ENCODE measurements at regions not wholly inside any gene's neighbourhood (a gene's known extent, or its start where the extent isn't known, plus 50 kb on each side); places are given as distances from the start of the nearest gene placed in this dataset.

DNA sequence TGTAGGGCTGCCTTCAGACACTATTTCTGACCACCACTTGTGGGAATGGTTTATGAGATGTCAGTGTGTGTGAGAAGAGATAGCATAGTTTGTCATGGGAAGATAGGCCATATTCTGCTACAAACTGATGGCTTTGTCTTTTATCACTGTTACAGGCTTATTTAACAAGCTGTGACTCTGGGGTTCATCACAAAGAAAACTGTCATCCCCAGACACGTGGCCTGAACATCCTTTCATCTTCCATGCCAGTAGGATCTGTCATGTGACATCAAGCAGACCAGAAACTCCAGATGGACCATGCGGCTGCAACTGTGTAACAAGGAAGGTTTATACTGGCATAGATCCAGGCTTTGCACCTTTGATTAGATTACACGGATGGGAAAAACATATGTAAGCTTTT is 128.6 kb upstream of the KCNH7 start:
- H3K4me1 Mint-ChIP-seq (ENCODE audit: low read depth), result no peaks in the 10 kb centered on the region
- H3K36me3 Mint-ChIP-seq (ENCODE audit: low read depth), result no peaks in the 10 kb centered on the region
- H3K27ac Mint-ChIP-seq, result no peak overlapping the region
- H3K4me3 Mint-ChIP-seq, result no peak overlapping the region
- no peaks in the 10 kb centered on the region for H3K27me3 Mint-ChIP-seq (ENCODE audit: insufficient read depth)
- intact Hi-C loops (cut with micrococcal nuclease), result no loop called here
- no peaks in the 10 kb centered on the region for H3K9me3 Mint-ChIP-seq
- no peak for DNase-seq (ENCODE audit: low spot score)

DNA sequence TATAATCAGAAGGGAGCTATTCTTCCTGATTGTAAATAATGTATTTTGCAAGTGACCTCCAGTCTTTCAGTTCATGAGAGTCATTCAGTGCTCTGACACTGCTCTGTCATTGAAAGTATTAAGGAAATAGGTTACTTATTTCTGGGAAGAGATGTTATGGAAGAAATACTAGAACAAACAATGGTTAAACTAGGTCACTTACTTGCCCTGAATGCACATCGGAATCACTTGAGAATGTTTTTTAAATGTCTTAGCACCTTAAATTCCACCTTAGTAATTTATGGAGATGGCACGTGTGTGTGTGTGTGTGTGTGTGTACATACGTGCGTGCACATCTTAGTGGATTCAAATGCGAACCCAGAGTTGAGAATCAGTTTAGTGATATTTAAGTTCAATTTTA is 126.6 kb upstream of the KCNH7 start:
- no peaks in the 10 kb centered on the region for H3K4me1 Mint-ChIP-seq (ENCODE audit: low read depth)
- H3K27ac Mint-ChIP-seq, result no peak overlapping the region
- no peak for DNase-seq (ENCODE audit: low spot score)
- H3K27me3 Mint-ChIP-seq (ENCODE audit: insufficient read depth), result no peaks in the 10 kb centered on the region
- intact Hi-C loops (cut with micrococcal nuclease), result no loop called here
- no peaks in the 10 kb centered on the region for H3K36me3 Mint-ChIP-seq (ENCODE audit: low read depth)
- peaks cover 3% of the 10 kb centered on the region for H3K9me3 Mint-ChIP-seq
- H3K4me3 Mint-ChIP-seq, result no peak overlapping the region

DNA sequence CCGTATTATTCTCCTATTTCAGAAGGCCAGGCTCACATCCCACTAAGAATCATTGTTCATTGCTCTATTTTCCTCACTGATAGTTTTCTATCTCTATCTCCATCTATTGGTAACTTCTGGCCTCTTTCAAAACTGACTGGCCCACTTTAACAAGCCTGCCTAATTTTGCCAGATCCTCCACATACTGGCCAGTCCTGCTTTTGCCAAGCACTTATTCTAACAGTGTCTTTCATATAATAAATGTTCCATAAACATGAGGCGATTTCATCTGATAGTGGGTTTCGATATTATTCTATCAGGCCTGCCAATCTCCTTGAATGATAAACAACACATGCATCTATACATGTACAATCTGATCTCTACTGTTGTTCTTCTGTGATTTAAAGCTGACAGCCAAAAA is 125.9 kb upstream of the KCNH7 start:
- H3K9me3 Mint-ChIP-seq, result peaks cover 3% of the 10 kb centered on the region
- intact Hi-C loops (cut with micrococcal nuclease), result no loop called here
- no peak for DNase-seq (ENCODE audit: low spot score)
- H3K4me3 Mint-ChIP-seq, result no peak overlapping the region
- H3K27ac Mint-ChIP-seq, result no peak overlapping the region
- H3K27me3 Mint-ChIP-seq (ENCODE audit: insufficient read depth), result no peaks in the 10 kb centered on the region
- no peaks in the 10 kb centered on the region for H3K4me1 Mint-ChIP-seq (ENCODE audit: low read depth)
- H3K36me3 Mint-ChIP-seq (ENCODE audit: low read depth), result no peaks in the 10 kb centered on the region

DNA sequence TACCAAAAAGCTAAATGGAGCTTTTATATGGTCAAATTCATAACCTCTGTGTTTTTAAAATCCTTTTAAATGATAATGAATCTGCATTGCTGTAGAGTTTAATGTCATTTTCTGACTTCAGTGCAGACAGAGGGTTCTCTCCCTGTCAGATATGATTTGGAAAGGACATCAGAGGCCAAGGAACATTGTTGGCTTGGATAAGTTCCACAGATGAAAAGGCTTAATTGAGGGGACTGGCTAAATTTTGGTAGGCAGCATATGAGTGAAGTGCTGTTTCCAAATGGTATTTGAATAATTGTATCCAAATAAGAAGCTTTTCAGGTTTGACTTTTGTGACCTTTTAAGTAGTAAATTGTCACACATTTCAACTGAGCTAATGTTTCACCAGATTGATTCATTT is 124.6 kb upstream of the KCNH7 start:
- no peak for DNase-seq (ENCODE audit: low spot score)
- Mint-ChIP-seq H3K27ac (no peak overlapping the region), H3K9me3 (peaks cover 3% of the 10 kb centered on the region), H3K4me1 (ENCODE audit: low read depth) (no peaks in the 10 kb centered on the region), H3K27me3 (ENCODE audit: insufficient read depth) (no peaks in the 10 kb centered on the region), H3K4me3 (no peak overlapping the region), H3K36me3 (ENCODE audit: low read depth) (no peaks in the 10 kb centered on the region)
- intact Hi-C loops (cut with micrococcal nuclease), result no loop called here

DNA sequence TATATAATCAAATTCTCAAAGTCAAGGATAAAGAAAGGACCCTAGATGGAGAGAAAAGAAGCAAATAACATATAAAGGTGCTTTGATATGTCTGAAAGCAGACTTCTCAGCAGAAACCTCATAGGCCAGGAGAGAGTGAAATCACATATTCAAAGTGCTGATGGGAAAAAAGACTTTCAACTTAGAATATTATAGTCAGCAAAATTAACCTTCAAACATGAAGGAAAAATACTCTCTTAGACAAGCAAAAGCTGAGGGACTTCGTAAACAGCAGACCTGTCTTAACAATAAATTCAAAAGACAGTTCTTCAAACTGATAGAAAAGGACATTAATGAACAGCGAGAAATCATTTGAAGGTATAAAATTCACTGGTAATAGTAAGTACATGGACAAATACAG is 107.2 kb upstream of the KCNH7 start:
- intact Hi-C loops (cut with micrococcal nuclease), result no loop called here
- Mint-ChIP-seq H3K4me1 (ENCODE audit: low read depth) (no peaks in the 10 kb centered on the region), H3K27me3 (ENCODE audit: insufficient read depth) (no peaks in the 10 kb centered on the region), H3K9me3 (peaks cover 4% of the 10 kb centered on the region), H3K4me3 (no peak overlapping the region), H3K27ac (no peak overlapping the region), H3K36me3 (ENCODE audit: low read depth) (no peaks in the 10 kb centered on the region)
- no peak for DNase-seq (ENCODE audit: low spot score)

DNA sequence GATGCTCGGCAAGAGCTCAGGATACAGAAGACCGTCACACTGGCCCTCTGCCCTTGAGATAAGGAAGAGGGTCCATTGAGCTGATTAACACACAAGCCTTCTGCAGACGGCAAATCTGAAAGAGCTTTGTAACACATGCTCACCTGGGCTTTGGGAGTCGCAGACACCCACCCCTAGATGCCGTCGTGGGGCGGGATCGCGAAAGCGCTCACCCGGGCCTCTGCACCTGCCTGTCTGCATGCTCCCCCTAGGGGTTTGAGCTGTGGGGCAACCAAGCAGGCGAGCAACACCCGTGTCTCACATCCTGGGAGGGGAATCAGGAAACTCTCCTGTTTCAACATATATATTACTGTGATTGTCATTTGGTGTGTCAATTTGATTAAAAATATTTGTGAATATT is 99.8 kb upstream of the KCNH7 start:
- peaks cover 3% of the 10 kb centered on the region for H3K9me3 Mint-ChIP-seq
- H3K36me3 Mint-ChIP-seq (ENCODE audit: low read depth), result no peaks in the 10 kb centered on the region
- intact Hi-C loops (cut with micrococcal nuclease), result no loop called here
- no peak overlapping the region for H3K4me3 Mint-ChIP-seq
- no peaks in the 10 kb centered on the region for H3K4me1 Mint-ChIP-seq (ENCODE audit: low read depth)
- no peak for DNase-seq (ENCODE audit: low spot score)
- no peaks in the 10 kb centered on the region for H3K27me3 Mint-ChIP-seq (ENCODE audit: insufficient read depth)
- H3K27ac Mint-ChIP-seq, result no peak overlapping the region

DNA sequence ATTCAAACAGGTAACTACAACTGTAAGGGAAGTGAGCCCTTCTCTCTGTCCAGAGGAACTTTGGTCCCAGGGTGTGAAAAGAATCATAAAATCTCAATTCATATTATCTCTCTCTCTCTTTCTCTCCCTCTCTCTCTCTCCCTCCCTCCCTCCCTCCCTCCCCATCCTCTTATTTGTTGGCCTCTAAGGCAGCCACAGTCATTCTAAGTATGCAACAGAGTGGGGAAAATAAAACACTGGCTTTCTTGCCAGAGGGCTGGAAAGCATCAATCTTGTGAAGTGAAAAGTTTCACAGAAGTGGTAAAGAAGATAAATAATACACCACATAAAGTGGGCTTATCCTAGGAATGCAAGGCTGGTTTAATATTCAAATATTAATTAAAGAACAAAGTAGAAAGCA is 95.6 kb upstream of the KCNH7 start:
- intact Hi-C loops (cut with micrococcal nuclease), result no loop called here
- H3K4me1 Mint-ChIP-seq (ENCODE audit: low read depth), result no peaks in the 10 kb centered on the region
- no peaks in the 10 kb centered on the region for H3K27me3 Mint-ChIP-seq (ENCODE audit: insufficient read depth)
- no peak overlapping the region for H3K27ac Mint-ChIP-seq
- H3K9me3 Mint-ChIP-seq, result peaks cover 3% of the 10 kb centered on the region
- H3K36me3 Mint-ChIP-seq (ENCODE audit: low read depth), result no peaks in the 10 kb centered on the region
- DNase-seq (ENCODE audit: low spot score), result no peak
- no peak overlapping the region for H3K4me3 Mint-ChIP-seq

DNA sequence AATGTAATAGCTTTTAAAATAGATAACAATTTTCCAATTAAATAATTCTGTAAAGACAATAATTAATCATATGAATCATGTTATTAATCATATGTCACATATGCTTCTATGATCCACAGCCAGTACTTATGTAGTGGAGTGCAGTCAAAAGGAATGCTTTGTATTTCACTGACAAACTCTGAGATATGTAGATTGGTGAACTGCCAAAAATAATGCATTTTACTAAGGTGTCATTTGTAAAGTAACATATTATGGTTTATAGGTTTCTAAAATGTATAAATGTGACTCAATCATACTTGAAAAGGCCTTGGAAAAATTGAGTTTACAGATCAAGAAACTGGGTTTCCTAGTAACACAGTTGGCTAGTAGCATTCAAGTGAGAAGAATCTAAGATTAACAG is 93.8 kb upstream of the KCNH7 start:
- Mint-ChIP-seq H3K27ac (no peak overlapping the region), H3K4me1 (ENCODE audit: low read depth) (no peaks in the 10 kb centered on the region), H3K9me3 (peaks cover 3% of the 10 kb centered on the region), H3K36me3 (ENCODE audit: low read depth) (no peaks in the 10 kb centered on the region), H3K4me3 (no peak overlapping the region), H3K27me3 (ENCODE audit: insufficient read depth) (no peaks in the 10 kb centered on the region)
- no peak for DNase-seq (ENCODE audit: low spot score)
- intact Hi-C loops (cut with micrococcal nuclease), result no loop called here

DNA sequence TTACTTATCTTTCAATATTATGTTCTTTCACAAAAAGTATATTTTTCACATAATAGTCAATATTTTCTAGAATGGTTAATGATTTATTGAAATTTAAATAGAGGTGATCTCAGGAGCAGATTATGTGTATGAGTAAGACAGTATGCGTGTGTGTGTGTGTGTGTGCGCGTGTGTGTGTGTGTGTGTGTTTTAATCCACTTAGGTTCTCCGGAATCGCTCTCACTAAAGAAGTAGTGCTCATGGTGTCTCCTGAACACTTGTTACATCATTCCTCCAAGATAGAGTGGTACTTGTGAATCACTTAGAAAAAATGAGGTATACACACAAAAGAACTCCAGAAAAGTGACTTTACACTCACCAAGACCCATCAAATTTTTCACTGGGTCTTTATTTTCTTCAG is 91.0 kb upstream of the KCNH7 start:
- Mint-ChIP-seq H3K4me3 (no peak overlapping the region), H3K36me3 (ENCODE audit: low read depth) (no peaks in the 10 kb centered on the region), H3K27me3 (ENCODE audit: insufficient read depth) (no peaks in the 10 kb centered on the region), H3K9me3 (no peaks in the 10 kb centered on the region), H3K27ac (no peak overlapping the region), H3K4me1 (ENCODE audit: low read depth) (no peaks in the 10 kb centered on the region)
- intact Hi-C loops (cut with micrococcal nuclease), result no loop called here
- DNase-seq (ENCODE audit: low spot score), result no peak

DNA sequence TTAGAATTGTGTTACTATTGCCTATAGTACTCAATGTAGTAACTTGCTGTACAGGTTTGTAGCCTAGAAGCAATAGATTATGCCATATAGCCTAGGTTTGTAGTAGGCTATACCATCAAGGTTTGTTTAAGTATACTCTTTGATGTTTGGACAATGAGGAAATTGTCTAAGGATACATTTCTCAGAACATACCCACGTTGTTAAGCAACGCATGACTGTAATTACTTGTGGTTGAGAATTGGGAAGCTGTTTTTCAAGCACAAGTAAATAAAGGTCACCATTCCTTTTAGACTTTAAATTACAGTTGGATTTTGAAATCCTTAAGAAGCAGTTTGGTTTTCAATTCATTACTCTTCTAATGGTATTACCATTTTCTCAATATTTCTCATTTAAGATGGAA is 89.8 kb upstream of the KCNH7 start:
- Mint-ChIP-seq H3K36me3 (ENCODE audit: low read depth) (no peaks in the 10 kb centered on the region), H3K27ac (no peak overlapping the region), H3K9me3 (no peaks in the 10 kb centered on the region), H3K27me3 (ENCODE audit: insufficient read depth) (no peaks in the 10 kb centered on the region), H3K4me3 (no peak overlapping the region), H3K4me1 (ENCODE audit: low read depth) (no peaks in the 10 kb centered on the region)
- intact Hi-C loops (cut with micrococcal nuclease), result no loop called here
- no peak for DNase-seq (ENCODE audit: low spot score)

DNA sequence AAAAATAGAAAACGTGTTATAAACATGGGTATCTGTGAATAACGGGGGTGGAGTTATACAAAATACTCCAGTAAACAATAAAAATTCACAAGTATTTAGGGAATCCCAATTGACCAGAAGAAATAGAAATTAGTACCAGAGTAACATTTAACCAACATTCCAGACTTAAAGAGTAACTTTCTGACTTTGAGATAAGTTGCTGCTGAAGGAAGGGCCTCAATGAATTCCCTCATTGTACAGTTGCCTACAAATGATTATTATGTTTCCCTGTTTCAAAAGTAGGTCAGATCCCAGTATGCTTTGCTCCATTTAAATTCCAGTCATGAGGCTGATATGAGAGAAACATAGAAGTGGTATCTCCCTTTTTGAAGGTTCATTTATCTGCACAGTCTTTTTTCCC is 88.3 kb upstream of the KCNH7 start:
- no peaks in the 10 kb centered on the region for H3K9me3 Mint-ChIP-seq
- H3K27me3 Mint-ChIP-seq (ENCODE audit: insufficient read depth), result no peaks in the 10 kb centered on the region
- H3K36me3 Mint-ChIP-seq (ENCODE audit: low read depth), result no peaks in the 10 kb centered on the region

DNA sequence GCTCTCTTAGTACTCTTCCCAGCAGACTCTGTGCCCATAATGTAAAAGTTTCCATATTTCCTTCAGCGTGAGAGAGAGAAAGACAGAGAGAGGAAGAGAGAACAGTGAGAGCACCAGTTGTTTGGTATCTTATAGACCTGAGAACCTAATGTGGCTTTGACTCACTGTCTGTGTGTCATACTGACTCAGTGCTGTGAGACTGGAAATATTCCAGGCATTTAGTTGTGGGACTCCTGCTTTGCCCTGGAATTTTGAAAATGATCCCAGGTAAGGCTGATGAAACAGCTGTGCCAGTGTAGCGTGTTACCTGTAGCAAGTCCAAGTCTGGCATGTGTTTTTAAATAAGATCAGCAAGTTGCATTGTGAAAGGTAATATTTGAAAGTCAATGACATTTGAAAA is 87.9 kb upstream of the KCNH7 start:
- intact Hi-C loops (cut with micrococcal nuclease), result no loop called here
- H3K4me3 Mint-ChIP-seq, result no peak overlapping the region

More for the DNA sequence above, 88.3 kb upstream of the KCNH7 start:
- H3K4me1 Mint-ChIP-seq (ENCODE audit: low read depth), result no peaks in the 10 kb centered on the region
- no peak overlapping the region for H3K4me3 Mint-ChIP-seq
- no peak for DNase-seq (ENCODE audit: low spot score)
- no peak overlapping the region for H3K27ac Mint-ChIP-seq
- intact Hi-C loops (cut with micrococcal nuclease), result no loop called here

DNA sequence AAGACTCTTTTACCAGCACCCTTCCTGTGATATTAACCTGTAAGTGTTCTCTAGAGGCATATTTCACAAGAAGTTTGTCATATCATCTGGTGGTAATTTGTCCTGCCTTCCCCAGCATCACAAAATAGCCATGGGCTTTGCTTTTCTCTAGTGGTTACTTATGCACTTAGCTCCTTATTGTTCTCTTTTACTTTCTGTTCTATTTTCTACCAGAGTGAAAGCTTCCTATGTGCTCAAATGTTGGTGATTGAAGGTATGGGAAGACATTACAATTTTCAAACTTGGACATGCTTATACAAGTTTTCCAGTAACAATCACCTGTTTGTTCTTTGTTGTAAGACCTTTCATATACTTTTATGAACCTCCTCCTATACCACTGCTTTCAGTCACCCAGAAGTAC is 87.0 kb upstream of the KCNH7 start:
- intact Hi-C loops (cut with micrococcal nuclease), result no loop called here
- Mint-ChIP-seq H3K9me3 (no peaks in the 10 kb centered on the region), H3K4me3 (no peak overlapping the region), H3K27ac (no peak overlapping the region), H3K4me1 (ENCODE audit: low read depth) (no peaks in the 10 kb centered on the region), H3K27me3 (ENCODE audit: insufficient read depth) (no peaks in the 10 kb centered on the region), H3K36me3 (ENCODE audit: low read depth) (no peaks in the 10 kb centered on the region)
- no peak for DNase-seq (ENCODE audit: low spot score)

More for the DNA sequence above, 87.9 kb upstream of the KCNH7 start:
- no peaks in the 10 kb centered on the region for H3K4me1 Mint-ChIP-seq (ENCODE audit: low read depth)
- H3K9me3 Mint-ChIP-seq, result no peaks in the 10 kb centered on the region
- no peak for DNase-seq (ENCODE audit: low spot score)
- no peaks in the 10 kb centered on the region for H3K36me3 Mint-ChIP-seq (ENCODE audit: low read depth)
- H3K27me3 Mint-ChIP-seq (ENCODE audit: insufficient read depth), result no peaks in the 10 kb centered on the region
- H3K27ac Mint-ChIP-seq, result no peak overlapping the region

DNA sequence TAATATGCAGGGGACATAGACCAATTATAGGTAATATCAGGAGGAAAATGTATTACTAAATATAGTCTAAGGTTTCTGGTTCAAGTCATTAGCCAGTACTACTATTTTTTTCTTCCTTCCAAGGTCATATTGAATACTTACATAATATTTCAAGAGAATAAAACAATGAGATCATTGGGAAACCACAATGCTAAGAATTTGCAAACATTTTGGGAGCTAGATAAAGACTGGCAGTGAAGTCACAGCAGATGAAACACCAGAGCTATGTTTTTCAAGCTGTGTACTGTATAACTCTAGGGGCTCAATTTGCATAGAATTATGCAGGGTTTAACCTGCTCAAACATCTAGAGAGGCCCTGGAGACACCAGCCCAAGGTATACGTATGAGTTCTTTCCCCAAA is 80.5 kb upstream of the KCNH7 start:
- Mint-ChIP-seq H3K4me1 (ENCODE audit: low read depth) (no peaks in the 10 kb centered on the region), H3K9me3 (no peaks in the 10 kb centered on the region), H3K4me3 (no peak overlapping the region), H3K27ac (no peak overlapping the region), H3K27me3 (ENCODE audit: insufficient read depth) (no peaks in the 10 kb centered on the region), H3K36me3 (ENCODE audit: low read depth) (no peaks in the 10 kb centered on the region)
- intact Hi-C loops (cut with micrococcal nuclease), result no loop called here
- DNase-seq (ENCODE audit: low spot score), result no peak
